Activated CD4-positive, alpha-beta T cell treated with anti-CD3 and anti-CD28 coated beads, Interleukin-2, amount 50 U/mL, for 24 hours (primary cell): ENCODE measurements at regions not wholly inside any gene's neighbourhood (a gene's known extent, or its start where the extent isn't known, plus 50 kb on each side); places are given as distances from the start of the nearest gene placed in this dataset.

ENCODE experiments used
- DNase-seq, 2 donors: peaks; one replicate each; pipeline ENCODE4 v3.0.0-alpha.2; 2020; ENCODE audit warnings: low read depth in 1 of 2, low spot score in 1 of 2

GRCh38 chr16:50996830-50997186, 154.3 kb downstream of the SALL1 start:
- no peak for DNase-seq

- no peak for DNase-seq
Observed at GRCh38 chr16:50996166-50996829, 154.8 kb downstream of the SALL1 start.

- DNase-seq = no peak
Observed at GRCh38 chr16:50994995-50995394, 156.1 kb downstream of the SALL1 start.

GRCh38 chr16:50992350-50993032, 158.6 kb downstream of the SALL1 start:
- no peak for DNase-seq

- DNase-seq = no peak
Observed at GRCh38 chr16:50991436-50991835, 159.6 kb downstream of the SALL1 start.

GRCh38 chr16:50991006-50991405, 160.1 kb downstream of the SALL1 start:
- DNase-seq = no peak

- no peak for DNase-seq
Observed at GRCh38 chr16:50989047-50989446, 162.0 kb downstream of the SALL1 start.

- DNase-seq = no peak
Observed at GRCh38 chr16:50988441-50988840, 162.6 kb downstream of the SALL1 start.

- no peak for DNase-seq
Observed at GRCh38 chr16:50986453-50986852, 164.6 kb downstream of the SALL1 start.

- no peak for DNase-seq
Observed at GRCh38 chr16:50985733-50986132, 165.3 kb downstream of the SALL1 start.

- DNase-seq = no peak
Observed at GRCh38 chr16:50984688-50985087, 166.4 kb downstream of the SALL1 start.

GRCh38 chr16:50982808-50983207, 168.3 kb downstream of the SALL1 start:
- no peak for DNase-seq

GRCh38 chr16:50981951-50982350, 169.1 kb downstream of the SALL1 start:
- DNase-seq = no peak

- no peak for DNase-seq
Observed at GRCh38 chr16:50980666-50981065, 170.4 kb downstream of the SALL1 start.

- no peak for DNase-seq
Observed at GRCh38 chr16:50979806-50980620, 171.1 kb downstream of the SALL1 start.

- DNase-seq = no peak
Observed at GRCh38 chr16:50977138-50977537, 173.9 kb downstream of the SALL1 start.

GRCh38 chr16:50974438-50975036, 176.5 kb downstream of the SALL1 start:
- DNase-seq = no peak

GRCh38 chr16:50972876-50973275, 178.2 kb downstream of the SALL1 start:
- DNase-seq = no peak

- DNase-seq = no peak
Observed at GRCh38 chr16:50970281-50970680, 180.8 kb downstream of the SALL1 start.

GRCh38 chr16:50967827-50968612, 183.1 kb downstream of the SALL1 start:
- DNase-seq = no peak

GRCh38 chr16:50964491-50964890, 186.6 kb downstream of the SALL1 start:
- no peak for DNase-seq
